ENCODE measurements at regions not wholly inside any gene's neighbourhood (a gene's known extent, or its start where the extent isn't known, plus 50 kb on each side); places are given as distances from the start of the nearest gene placed in this dataset.
A peak's percentile ranks its signal among the peaks of the same experiment; 100 is the strongest.

- DNase-seq: no peak
Observed at GRCh38 chr2:126990605-126991532, 92.2 kb downstream of the TEX51 start.

GRCh38 chr2:126994340-126994777, 95.7 kb downstream of the TEX51 start:
- peak; percentile 84 for DNase-seq

- peak; percentile 7 for DNase-seq
Observed at GRCh38 chr2:126995621-126996377, 97.1 kb downstream of the TEX51 start.

- DNase-seq: no peak
Observed at GRCh38 chr2:126996378-126996699, 97.6 kb downstream of the TEX51 start.
